ENCODE measurements at regions not wholly inside any gene's neighbourhood (a gene's known extent, or its start where the extent isn't known, plus 50 kb on each side); places are given as distances from the start of the nearest gene placed in this dataset.

- no peak for DNase-seq (ENCODE audit: low spot score)
Measured at GRCh38 chr1:147463022-147463421, 78.3 kb upstream of the BCL9 start.

GRCh38 chr1:147466543-147466942 is 74.8 kb upstream of the BCL9 start:
- DNase-seq (ENCODE audit: low spot score), result no peak

GRCh38 chr1:147470079-147470478 is 71.2 kb upstream of the BCL9 start:
- no peak for DNase-seq (ENCODE audit: low spot score)

GRCh38 chr1:147472489-147472888 is 68.8 kb upstream of the BCL9 start:
- DNase-seq (ENCODE audit: low spot score), result no peak

- DNase-seq (ENCODE audit: low spot score), result no peak
Measured at GRCh38 chr1:147472966-147473732, 68.2 kb upstream of the BCL9 start.

GRCh38 chr1:147473733-147474049 is 67.6 kb upstream of the BCL9 start:
- no peak for DNase-seq (ENCODE audit: low spot score)

- DNase-seq (ENCODE audit: low spot score), result no peak
Measured at GRCh38 chr1:147475488-147475887, 65.8 kb upstream of the BCL9 start.

- DNase-seq (ENCODE audit: low spot score), result no peak
Measured at GRCh38 chr1:147478521-147478920, 62.8 kb upstream of the BCL9 start.

- DNase-seq (ENCODE audit: low spot score), result no peak
Measured at GRCh38 chr1:147479864-147480564, 61.3 kb upstream of the BCL9 start.

GRCh38 chr1:147480565-147480935 is 60.8 kb upstream of the BCL9 start:
- DNase-seq (ENCODE audit: low spot score), result no peak

GRCh38 chr1:147486876-147487656 is 54.2 kb upstream of the BCL9 start:
- DNase-seq (ENCODE audit: low spot score), result no peak

- DNase-seq (ENCODE audit: low spot score), result no peak
Measured at GRCh38 chr1:147491098-147491497, 50.2 kb upstream of the BCL9 start.
